HCT116 (cell line): ENCODE measurements at regions not wholly inside any gene's neighbourhood (a gene's known extent, or its start where the extent isn't known, plus 50 kb on each side); places are given as distances from the start of the nearest gene placed in this dataset.

Experiments used
- ATAC-seq: fragments of 200-7000 bp; cut with Tn5 transposase; 2 replicates; pipeline ENCODE4 v1.9.1; 2020; ENCODE audit warnings: mild to moderate bottlenecking, moderate library complexity
- BruUV-seq: library from RNA; stranded (reverse); fragments of 400-500 nt; replicated peaks from 2 replicates; lab custom pipeline; 2021; lab: Mats Ljungman, UMichigan
- CTCF ChIA-PET: fragments of 300-600 bp; sonication (Branson Sonifier 250); formaldehyde crosslinking; loops from one replicate; lab custom pipeline; 2021; ENCODE audit warnings: antibody characterized with exemption; lab: Charles Lee
- POLR2A ChIA-PET: fragments of 300-600, 350-600 bp; sonication (Branson Sonifier 250); formaldehyde crosslinking; loops from one replicate; lab custom pipeline; 2021; ENCODE audit warnings: antibody characterized with exemption; lab: Charles Lee
- RAD21 ChIA-PET, 2 experiments: fragments of 300-600 bp; sonication (Branson Sonifier 250); formaldehyde crosslinking; loops; one replicate each; lab custom pipeline; 2023; ENCODE audit warnings: low total read pairs in 2 of 2; ENCODE audit not compliant: uncharacterized antibody in 2 of 2, unreplicated experiment in 2 of 2, low non-redundant PET in 1 of 2; lab: Charles Lee
- DNase-seq: peaks from one replicate; pipeline ENCODE4 v3.0.0-alpha.2; 2010; ENCODE audit warnings: low read depth, low spot score
- H2AFZ ChIP-seq: fragments of 200-600 bp; shearing (Covaris generic), sonication (generic); 2 replicates; pipeline ENCODE4 v1.6.1; 2017; ENCODE audit warnings: low read depth, mixed run types, mixed read lengths, antibody characterized with exemption, low read length; ENCODE audit not compliant: poor library complexity, severe bottlenecking
- H3K27ac ChIP-seq: 2 replicates; pipeline ENCODE4 v1.5.1; 2012; ENCODE audit warnings: low read depth, low read length
- H3K27me3 ChIP-seq: fragments of 200-600 bp; sonication (generic); 2 replicates; pipeline ENCODE4 v1.6.1; 2016; ENCODE audit warnings: mixed run types, low read length, mixed read lengths; ENCODE audit not compliant: insufficient read depth
- H3K36me3 ChIP-seq, 2 experiments: fragments of 200-500 bp in 1 of 2; fragments of 200-600 bp in 1 of 2; sonication (Bioruptor generic) in 1 of 2; sonication (generic) in 1 of 2; 2 replicates each; pipeline versions ENCODE4 v1.5.1 to v1.6.1; 2014 to 2016; ENCODE audit warnings: low read length in 2 of 2, inconsistent platforms in 1 of 2, mixed read lengths in 1 of 2, mixed run types in 1 of 2; ENCODE audit not compliant: insufficient read depth in 2 of 2, control insufficient read depth in 1 of 2
- H3K4me1 ChIP-seq, 2 experiments: fragments of 200-600 bp in 1 of 2; sonication (generic) in 1 of 2; 2 replicates each; pipeline versions ENCODE4 v1.5.1 to v1.6.1; 2012 to 2017; ENCODE audit warnings: low read length in 2 of 2, inconsistent platforms in 1 of 2, mild to moderate bottlenecking in 1 of 2, mixed read lengths in 1 of 2, mixed run types in 1 of 2, moderate library complexity in 1 of 2; ENCODE audit not compliant: insufficient read depth in 2 of 2, control insufficient read depth in 1 of 2
- H3K4me2 ChIP-seq: fragments of 200-600 bp; sonication (generic); 2 replicates; pipeline ENCODE4 v1.6.1; 2017; ENCODE audit warnings: mixed run types, low read length, mixed read lengths
- H3K4me3 ChIP-seq, 2 experiments: fragments of 200-600 bp in 1 of 2; sonication (generic) in 1 of 2; replicated peaks in 1 of 2; 2 replicates each; pipeline ENCODE4 v1.5.1; 2011 to 2016; ENCODE audit warnings: low read length in 2 of 2, control low read depth in 1 of 2, low read depth in 1 of 2, mild to moderate bottlenecking in 1 of 2, mixed read lengths in 1 of 2, mixed run types in 1 of 2
- H3K79me2 ChIP-seq: fragments of 200-600 bp; sonication (generic); 2 replicates; pipeline ENCODE4 v1.6.1; 2017; ENCODE audit warnings: mild to moderate bottlenecking, mixed run types, low read length, moderate library complexity, mixed read lengths; ENCODE audit not compliant: insufficient read depth
- H3K9ac ChIP-seq: fragments of 200-600 bp; sonication (generic); 2 replicates; pipeline ENCODE4 v1.6.1; 2016; ENCODE audit warnings: low read length, mixed read lengths
- H3K9me2 ChIP-seq: fragments of 200-600 bp; sonication (generic), shearing (Covaris generic); 2 replicates; pipeline ENCODE4 v1.6.1; 2017; ENCODE audit warnings: mixed run types, mild to moderate bottlenecking, moderate library complexity; ENCODE audit not compliant: insufficient read depth
- H3K9me3 ChIP-seq, 2 experiments: fragments of 200-500 bp in 1 of 2; fragments of 200-600 bp in 1 of 2; sonication (Bioruptor generic) in 1 of 2; sonication (generic) in 1 of 2; 2 replicates each; pipeline ENCODE4 v1.6.1; 2014 to 2017; ENCODE audit warnings: low read length in 2 of 2, mixed read lengths in 2 of 2, inconsistent platforms in 1 of 2, low read depth in 1 of 2, mild to moderate bottlenecking in 1 of 2, mixed run types in 1 of 2, moderate library complexity in 1 of 2; ENCODE audit not compliant: control insufficient read depth in 1 of 2, insufficient read depth in 1 of 2
- H4K20me1 ChIP-seq: fragments of 200-600 bp; sonication (generic), shearing (Covaris generic); 2 replicates; pipeline ENCODE4 v1.6.1; 2017; ENCODE audit warnings: mixed run types, mild to moderate bottlenecking, moderate library complexity; ENCODE audit not compliant: insufficient read depth
- JUND ChIP-seq: IDR thresholded peaks from 2 replicates; pipeline ENCODE4 v1.6.1; 2012
- SIN3A ChIP-seq: IDR thresholded peaks from 2 replicates; pipeline ENCODE4 v1.6.1; 2012; ENCODE audit warnings: low read depth
- SRF ChIP-seq: IDR thresholded peaks from 2 replicates; pipeline ENCODE4 v1.6.1; 2012; ENCODE audit warnings: low read depth
- YY1 ChIP-seq: IDR thresholded peaks from 2 replicates; pipeline ENCODE4 v1.6.1; 2011; ENCODE audit warnings: low read length, low read depth, moderate library complexity, mild to moderate bottlenecking; ENCODE audit not compliant: insufficient replicate concordance; ENCODE audit errors: extremely low read depth
- ZFX ChIP-seq: fragments of 450-650 bp; IDR thresholded peaks from 2 replicates; pipeline ENCODE4 v1.6.1; 2017
- ZNF274 ChIP-seq: fragments of 200-500 bp; sonication (Bioruptor generic); IDR thresholded peaks from 2 replicates; pipeline ENCODE4 v1.6.1; 2014; ENCODE audit warnings: mild to moderate bottlenecking, low read depth, low read length, inconsistent platforms
- intact Hi-C: fragments of 100-400 bp; cut with micrococcal nuclease; formaldehyde crosslinking; loops from 2 replicates; pipeline ENCODE4 v1.10.0; 2022
- TF ChIP-seq, protein P1 (sequence below): IDR thresholded peaks from 2 replicates; pipeline ENCODE4 v1.6.1; 2011; ENCODE audit warnings: mild to moderate bottlenecking, low read length, moderate library complexity; ENCODE audit not compliant: insufficient replicate concordance; ENCODE audit errors: extremely low read depth
- TF ChIP-seq, protein P2 (sequence below): IDR thresholded peaks from 2 replicates; pipeline ENCODE4 v1.6.1; 2012; ENCODE audit warnings: low read depth

DNA sequence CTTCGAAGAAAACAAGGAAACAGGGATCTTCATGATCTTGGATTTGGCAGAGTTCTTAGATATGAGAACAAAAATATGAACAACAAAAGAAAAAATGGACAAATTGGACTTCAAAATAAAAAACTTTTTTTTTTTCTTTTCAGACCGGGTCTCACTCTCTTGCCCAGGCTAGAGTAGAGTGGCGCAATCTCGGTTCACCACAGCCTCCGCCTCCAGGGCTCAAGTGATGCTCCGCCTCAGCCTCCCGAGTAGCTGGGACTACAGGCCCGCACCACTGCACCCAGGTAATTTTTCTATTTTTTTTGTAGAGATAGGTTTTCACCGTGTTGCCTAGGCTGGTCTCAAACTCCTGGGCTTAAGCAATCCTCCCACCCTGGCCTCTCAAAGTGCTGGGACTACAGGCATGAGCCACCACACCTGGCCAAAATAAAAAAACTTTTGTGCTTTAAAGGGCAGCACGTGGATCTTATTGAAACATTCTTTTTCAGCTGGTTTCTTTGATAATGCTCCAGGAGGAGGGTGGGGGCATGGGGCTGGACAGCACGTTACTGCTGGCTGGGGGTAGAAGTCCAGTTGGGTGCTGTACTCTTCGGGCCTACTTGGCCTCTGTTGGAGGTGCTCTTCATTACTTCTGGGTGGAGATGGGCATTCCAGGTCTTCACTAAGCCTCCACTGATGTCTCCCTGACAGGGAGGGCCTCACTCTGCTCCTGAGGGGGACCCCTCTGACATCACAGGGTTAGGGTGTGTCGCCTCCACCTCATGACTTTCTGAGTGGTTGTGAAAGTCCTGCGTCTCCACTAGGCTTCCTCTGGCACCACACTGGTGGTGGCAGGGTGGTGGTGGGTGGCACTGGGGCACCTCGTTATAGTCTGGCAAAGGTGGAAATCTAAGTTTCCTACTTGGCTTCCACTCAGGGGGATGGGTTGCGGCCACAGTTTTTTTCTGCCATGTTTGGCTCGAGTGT is 150.5 kb upstream of the XPO1 start:
- Histone ChIP-seq H3K27ac (no peak overlapping the region), H3K36me3 (no peaks in the 10 kb centered on the region), H3K4me2 (no peak overlapping the region), H3K79me2 (no peaks in the 10 kb centered on the region), H3K4me3 (no peak overlapping the region), H3K27me3 (no peaks in the 10 kb centered on the region), H3K9me2 (no peaks in the 10 kb centered on the region), H2AFZ (no peak overlapping the region), H3K9ac (no peak overlapping the region), H3K4me1 (no peaks in the 10 kb centered on the region), H3K9me3 (no peaks in the 10 kb centered on the region), H4K20me1 (no peaks in the 10 kb centered on the region)
- DNase-seq (no peak), ATAC-seq (no peak)
- POLR2A ChIA-PET, result no interaction called here
- no TSS peak for BruUV-seq
- RAD21 ChIA-PET, result no interaction called here
- TF ChIP-seq SRF, result no peak
- TF ChIP-seq ZFX, result no peak
- TF ChIP-seq, protein P1, sequence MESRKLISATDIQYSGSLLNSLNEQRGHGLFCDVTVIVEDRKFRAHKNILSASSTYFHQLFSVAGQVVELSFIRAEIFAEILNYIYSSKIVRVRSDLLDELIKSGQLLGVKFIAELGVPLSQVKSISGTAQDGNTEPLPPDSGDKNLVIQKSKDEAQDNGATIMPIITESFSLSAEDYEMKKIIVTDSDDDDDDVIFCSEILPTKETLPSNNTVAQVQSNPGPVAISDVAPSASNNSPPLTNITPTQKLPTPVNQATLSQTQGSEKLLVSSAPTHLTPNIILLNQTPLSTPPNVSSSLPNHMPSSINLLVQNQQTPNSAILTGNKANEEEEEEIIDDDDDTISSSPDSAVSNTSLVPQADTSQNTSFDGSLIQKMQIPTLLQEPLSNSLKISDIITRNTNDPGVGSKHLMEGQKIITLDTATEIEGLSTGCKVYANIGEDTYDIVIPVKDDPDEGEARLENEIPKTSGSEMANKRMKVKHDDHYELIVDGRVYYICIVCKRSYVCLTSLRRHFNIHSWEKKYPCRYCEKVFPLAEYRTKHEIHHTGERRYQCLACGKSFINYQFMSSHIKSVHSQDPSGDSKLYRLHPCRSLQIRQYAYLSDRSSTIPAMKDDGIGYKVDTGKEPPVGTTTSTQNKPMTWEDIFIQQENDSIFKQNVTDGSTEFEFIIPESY, result no peak
- intact Hi-C loops, result no loop called here
- CTCF ChIA-PET, result no interaction called here

DNA sequence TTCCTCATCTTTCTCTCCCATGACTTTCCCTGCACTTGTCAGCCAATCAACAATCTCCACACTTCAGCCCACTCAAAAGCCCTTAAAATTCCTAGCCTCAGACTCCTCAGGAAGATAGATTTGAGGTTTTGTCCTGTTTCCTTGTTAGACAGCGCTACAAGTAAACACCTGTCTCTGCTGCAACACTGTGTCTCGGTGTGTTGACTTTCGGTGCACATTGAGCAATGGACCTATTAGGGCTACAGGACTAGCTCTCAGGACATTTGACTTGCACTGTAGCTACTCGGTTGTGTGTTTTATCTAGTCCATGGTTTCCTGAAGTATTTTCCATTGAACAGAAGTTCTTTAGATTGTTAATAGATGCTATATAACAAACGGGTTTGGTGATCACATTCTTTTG is 140.9 kb upstream of the XPO1 start:
- intact Hi-C loops, result no loop called here
- DNase-seq, result no peak
- H4K20me1 ChIP-seq, result no peaks in the 10 kb centered on the region
- H3K36me3 ChIP-seq, result no peaks in the 10 kb centered on the region
- CTCF ChIA-PET, result no interaction called here
- H3K4me2 ChIP-seq, result no peak overlapping the region
- H3K9me2 ChIP-seq, result no peaks in the 10 kb centered on the region
- no peak for ATAC-seq
- H3K4me3 ChIP-seq, result no peak overlapping the region
- no peaks in the 10 kb centered on the region for H3K27me3 ChIP-seq
- H3K9ac ChIP-seq, result no peak overlapping the region
- H2AFZ ChIP-seq, result no peak overlapping the region
- no peaks in the 10 kb centered on the region for H3K4me1 ChIP-seq
- POLR2A ChIA-PET, result no interaction called here
- TF ChIP-seq ZNF274 (no peak), JUND (no peak), SIN3A (no peak), YY1 (no peak)
- TF ChIP-seq, protein P2, sequence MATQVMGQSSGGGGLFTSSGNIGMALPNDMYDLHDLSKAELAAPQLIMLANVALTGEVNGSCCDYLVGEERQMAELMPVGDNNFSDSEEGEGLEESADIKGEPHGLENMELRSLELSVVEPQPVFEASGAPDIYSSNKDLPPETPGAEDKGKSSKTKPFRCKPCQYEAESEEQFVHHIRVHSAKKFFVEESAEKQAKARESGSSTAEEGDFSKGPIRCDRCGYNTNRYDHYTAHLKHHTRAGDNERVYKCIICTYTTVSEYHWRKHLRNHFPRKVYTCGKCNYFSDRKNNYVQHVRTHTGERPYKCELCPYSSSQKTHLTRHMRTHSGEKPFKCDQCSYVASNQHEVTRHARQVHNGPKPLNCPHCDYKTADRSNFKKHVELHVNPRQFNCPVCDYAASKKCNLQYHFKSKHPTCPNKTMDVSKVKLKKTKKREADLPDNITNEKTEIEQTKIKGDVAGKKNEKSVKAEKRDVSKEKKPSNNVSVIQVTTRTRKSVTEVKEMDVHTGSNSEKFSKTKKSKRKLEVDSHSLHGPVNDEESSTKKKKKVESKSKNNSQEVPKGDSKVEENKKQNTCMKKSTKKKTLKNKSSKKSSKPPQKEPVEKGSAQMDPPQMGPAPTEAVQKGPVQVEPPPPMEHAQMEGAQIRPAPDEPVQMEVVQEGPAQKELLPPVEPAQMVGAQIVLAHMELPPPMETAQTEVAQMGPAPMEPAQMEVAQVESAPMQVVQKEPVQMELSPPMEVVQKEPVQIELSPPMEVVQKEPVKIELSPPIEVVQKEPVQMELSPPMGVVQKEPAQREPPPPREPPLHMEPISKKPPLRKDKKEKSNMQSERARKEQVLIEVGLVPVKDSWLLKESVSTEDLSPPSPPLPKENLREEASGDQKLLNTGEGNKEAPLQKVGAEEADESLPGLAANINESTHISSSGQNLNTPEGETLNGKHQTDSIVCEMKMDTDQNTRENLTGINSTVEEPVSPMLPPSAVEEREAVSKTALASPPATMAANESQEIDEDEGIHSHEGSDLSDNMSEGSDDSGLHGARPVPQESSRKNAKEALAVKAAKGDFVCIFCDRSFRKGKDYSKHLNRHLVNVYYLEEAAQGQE, result no peak
- no peak overlapping the region for H3K27ac ChIP-seq
- H3K79me2 ChIP-seq, result no peaks in the 10 kb centered on the region
- H3K9me3 ChIP-seq, result peaks cover 4 to 13% of the 10 kb centered on the region in 2 experiments; a peak in 1 of 4 replicates
- no TSS peak for BruUV-seq
- RAD21 ChIA-PET, result no interaction called here
